Ureter (tissue), 1 donor: ENCODE measurements at regions not wholly inside any gene's neighbourhood (a gene's known extent, or its start where the extent isn't known, plus 50 kb on each side); places are given as distances from the start of the nearest gene placed in this dataset.
"Not testable (repeated sequence)": the region's sequence is repeated elsewhere in the genome, so short reads cannot be mapped to it uniquely, and the experiment has no call there.

Experiments
- DNase-seq: peaks from one replicate; pipeline ENCODE4 v3.0.0-alpha.2; 2020; ENCODE audit warnings: low spot score
- donor health status: DM: yes; HTN: yes; CAD: no.

- no peak for DNase-seq
Measured at GRCh38 chr5:19044311-19044710, 943.7 kb downstream of the CDH18 start.

DNA sequence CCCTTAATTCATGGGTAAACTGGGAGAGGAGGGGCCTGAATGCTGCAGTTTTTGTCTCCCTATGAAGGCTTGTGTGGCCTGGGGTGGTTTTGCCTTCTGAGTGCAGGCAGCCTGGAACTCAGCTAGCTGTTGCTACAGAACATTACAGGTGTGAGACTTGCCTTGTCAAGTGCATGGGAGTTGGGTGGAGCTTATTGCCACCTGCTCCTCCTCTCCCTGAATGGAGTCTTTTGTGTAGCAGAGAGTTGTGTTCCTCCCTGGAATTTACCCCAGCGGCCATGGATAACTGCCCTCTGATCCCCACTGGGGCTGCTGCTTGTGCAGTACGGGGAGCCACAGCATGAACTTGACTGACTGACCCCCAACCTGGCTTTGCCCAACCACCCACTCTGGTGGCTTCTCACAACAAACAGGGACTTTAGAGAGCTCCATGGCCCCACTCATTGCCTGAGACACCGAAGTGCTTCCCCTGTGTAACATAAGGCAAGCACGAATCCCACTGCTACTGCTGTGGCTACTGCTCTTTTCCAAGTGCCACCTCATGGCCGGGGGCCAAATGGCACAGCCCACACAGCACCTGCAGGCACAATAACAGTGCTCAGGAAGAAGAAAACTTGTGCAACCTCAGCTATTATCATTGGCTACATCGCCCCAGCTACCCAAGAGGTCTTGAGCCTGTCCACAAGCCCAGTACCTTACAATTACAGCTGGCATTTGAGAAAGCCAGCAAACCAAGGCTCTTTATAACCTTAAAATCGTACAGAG is 942.9 kb downstream of the CDH18 start:
- DNase-seq = no peak

DNA sequence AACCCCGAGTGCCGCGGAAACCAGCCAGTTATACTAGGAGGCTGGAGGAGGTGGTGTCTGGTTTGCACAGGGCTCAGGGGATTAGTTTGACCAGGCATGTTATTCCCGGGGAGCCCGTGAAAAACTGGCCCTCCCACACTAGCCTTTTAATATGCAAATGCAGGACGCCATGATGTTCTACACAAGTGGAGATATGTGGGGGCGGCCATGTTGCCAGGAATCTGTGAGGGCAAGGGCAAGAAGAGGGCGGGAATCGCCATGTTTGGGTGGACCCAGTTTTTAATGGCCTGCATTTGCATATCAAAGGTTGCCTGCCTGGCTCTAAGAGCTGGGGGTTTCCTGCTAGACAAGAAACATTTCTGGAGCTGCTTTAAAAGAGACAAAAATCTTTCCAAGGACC is 940.7 kb downstream of the CDH18 start:
- no peak for DNase-seq

DNA sequence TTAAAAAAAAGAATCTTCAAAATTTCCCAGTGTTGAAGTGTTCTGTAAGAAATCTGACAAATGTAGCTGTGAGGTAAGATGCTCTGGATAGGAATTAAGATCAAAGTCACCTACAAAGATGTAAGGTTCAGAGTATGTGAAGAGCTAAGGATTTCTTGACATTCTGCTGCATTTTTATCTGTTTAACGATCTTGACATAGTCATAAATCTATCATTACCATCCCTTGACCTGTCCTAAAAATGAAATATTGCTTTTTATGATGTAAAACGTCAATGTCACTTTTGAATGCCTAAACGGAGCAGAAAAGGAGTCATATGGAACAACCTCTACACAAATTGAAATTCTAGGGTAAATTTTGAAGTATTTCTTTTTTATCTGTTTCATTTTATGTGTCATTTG is 939.3 kb downstream of the CDH18 start:
- DNase-seq = no peak

DNA sequence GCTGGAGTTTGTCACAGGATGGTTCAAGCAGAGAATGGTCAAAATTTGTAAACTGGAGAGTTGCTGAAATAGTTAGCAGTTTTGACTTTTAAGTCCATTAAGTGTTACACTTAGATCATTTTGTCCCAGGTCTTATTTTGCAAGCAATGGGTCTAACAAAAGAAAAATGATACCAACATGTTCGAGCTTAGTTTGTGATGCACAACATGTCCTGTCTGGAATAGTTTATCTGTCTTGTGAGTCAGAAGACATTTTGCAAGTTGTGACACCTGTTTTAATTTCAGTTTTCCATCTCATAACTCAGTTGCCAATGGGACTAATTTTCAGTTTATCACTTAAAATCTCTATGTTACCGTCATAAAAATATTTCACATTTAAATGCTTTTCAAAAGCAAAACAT is 929.8 kb downstream of the CDH18 start:
- DNase-seq = no peak

- no peak for DNase-seq
Measured at GRCh38 chr5:19064094-19064493, 923.9 kb downstream of the CDH18 start.

- no peak for DNase-seq
Measured at GRCh38 chr5:19067741-19068140, 920.3 kb downstream of the CDH18 start.

DNA sequence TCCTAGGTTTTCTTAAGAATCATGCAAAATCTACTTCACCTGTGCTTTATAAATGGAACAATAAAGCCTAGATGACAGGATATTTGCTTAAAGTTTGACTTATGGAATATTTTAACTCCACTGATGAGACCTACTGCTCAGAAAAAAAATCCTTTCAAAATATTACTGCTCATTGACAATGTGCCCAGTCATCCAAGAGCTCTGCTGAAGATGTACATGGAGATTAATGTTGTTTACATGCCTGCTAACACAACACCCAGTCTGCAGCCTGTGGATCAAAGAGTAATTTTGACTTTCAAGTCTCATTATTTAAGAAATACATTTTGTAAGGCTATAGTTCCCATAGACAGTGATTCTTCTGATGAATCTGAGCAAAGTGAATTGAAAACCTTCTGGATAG is 889.6 kb downstream of the CDH18 start:
- no peak for DNase-seq

DNA sequence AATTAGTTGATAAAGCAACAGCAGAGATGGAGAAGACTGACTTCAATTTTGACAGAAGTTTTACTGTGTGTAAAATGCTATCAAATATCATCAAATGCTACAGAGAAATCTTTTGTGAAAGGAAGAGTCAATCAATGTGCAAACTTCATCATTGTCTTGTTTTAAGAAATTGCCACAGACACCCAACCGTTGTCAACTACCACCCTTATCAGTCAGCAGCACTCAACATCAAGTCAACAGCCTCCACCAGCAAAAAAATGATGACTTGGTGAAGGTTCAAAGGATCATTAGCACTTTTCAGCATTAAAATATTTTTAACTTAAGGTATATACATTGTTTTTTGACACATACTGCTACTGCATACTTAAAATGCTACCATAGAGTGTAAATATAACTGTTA is 888.8 kb downstream of the CDH18 start:
- no peak for DNase-seq

DNA sequence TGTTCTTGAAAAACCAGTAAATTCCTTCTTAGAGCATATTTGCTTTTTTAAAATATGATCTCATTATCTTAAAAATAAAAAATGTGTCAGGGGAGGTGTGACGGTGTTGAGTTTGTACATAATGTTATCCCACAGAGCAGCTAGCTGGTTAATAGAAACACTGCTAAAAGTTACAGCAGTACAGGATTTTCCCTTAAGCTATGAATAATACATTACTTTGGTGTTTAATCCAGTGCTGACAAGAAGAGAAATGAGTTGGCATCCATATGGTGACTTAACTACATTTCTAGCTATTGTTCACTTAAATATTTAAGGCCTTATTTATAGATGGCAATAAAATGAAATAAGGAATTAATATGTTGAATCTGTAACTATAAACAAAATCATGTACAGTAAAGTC is 883.1 kb downstream of the CDH18 start:
- no peak for DNase-seq

DNA sequence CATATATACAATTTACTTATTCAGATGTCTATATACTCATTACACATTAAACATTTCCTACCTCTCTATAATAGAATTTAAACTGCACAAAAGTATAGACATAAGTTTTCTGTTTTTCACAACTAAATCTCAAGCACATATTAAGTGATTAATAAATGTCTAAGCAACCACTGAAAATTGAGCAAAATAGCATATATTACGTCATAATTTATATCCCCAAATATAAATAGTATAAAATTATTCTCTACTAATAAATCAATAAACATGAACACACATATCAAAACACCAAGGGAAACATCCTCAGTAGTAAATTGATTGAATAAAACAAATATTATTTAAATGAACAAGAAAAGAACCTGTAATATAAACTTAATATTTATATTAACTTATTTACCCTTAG is 865.1 kb downstream of the CDH18 start:
- DNase-seq = no peak

DNA sequence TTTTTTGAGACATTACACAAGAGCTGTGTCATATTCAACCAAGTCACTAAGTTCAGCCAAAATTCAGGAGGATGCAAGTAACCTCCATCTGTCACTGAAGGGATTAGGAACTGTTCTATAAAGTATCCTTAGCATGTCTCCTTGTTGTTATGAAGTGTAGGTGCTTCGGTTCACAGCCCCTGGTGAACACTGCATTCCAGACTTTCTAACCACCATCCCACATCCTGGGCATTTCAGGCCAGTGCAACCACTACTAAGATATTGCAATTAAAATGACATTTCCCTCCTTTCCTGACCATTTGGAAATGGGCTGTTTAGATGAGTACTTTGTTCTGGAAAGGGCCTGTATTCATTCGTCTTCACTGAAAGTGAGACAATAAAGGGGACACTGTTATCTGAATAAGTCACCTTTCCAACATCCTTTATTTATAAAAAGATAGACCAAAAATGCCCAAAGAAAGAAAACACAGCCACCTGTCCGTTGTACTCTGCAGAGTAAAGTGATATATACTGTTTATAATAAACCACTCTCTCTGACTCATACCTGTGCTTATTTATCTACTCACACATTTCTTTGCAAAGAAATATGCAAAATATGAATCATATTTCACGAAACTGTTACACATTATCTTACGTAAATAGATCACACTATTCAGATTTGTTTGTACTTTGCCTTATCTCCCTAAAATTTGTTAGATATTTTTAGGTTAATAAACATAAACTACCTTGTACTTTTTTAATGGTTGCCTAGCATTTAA is 861.9 kb downstream of the CDH18 start:
- no peak for DNase-seq

DNA sequence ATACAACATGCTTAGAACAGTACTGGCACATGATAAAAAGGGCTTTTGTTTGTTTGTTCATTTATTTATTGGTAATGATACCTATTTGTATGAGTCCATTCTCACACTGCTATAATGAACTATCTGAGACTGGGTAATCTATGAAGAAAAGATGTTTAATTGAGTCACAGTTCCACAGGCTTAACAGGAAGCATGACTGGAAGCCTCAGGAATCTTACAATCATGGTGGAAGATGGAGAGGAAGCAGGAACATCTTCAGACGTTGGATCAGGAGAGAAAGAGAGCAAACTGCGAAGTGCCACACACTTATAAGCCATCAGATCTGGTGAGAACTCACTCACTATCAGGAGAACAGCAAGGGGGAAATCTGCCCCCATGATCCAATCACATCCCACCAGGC is 847.7 kb downstream of the CDH18 start:
- no peak for DNase-seq

DNA sequence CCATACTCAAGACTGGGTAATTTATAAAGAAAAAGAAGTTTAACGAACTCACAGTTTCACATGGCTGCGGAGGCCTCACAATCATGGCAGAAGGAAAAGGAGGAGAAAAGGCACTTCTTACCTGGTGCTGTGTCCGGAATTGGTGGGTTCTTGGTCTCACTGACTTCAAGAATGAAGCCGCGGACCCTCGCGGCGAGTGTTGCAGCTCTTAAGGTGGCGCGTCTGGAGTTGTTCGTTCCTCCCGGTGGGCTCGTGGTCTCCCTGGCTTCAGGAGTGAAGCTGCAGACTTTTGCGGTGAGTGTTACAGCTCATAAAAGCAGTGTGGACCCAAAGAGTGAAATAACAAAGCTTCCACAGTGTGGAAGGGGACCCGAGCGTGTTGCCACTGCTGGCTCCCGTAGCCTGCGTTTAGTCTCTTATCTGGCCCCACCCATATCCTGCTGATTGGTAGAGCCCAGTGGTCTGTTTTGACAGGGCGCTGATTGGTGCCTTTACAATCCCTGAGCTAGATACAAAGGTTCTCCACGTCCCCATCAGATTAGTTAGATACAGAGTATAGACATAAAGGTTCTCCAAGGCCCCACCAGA is 846.0 kb downstream of the CDH18 start:
- DNase-seq = not testable (repeated sequence)

- not testable (repeated sequence) for DNase-seq
Measured at GRCh38 chr5:19142713-19143414, 845.1 kb downstream of the CDH18 start.

DNA sequence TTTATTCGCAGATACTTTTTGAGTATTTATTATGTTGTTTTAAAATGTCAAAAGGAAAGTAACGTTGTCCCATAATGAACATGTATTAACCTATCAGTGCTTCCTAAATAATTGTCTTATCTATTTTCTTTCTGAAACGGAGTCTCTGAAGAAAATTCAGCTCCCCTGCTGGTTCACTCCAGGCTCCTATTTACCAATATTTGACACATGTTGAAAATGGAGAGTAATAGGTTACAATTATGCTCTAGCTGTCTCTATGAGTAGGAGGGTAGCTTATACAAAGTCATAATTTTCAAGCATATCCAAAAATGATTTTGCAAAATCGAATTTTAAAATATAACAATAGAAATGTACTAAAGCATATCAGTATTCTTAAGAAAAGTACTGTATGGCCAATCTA is 844.1 kb downstream of the CDH18 start:
- DNase-seq = no peak

DNA sequence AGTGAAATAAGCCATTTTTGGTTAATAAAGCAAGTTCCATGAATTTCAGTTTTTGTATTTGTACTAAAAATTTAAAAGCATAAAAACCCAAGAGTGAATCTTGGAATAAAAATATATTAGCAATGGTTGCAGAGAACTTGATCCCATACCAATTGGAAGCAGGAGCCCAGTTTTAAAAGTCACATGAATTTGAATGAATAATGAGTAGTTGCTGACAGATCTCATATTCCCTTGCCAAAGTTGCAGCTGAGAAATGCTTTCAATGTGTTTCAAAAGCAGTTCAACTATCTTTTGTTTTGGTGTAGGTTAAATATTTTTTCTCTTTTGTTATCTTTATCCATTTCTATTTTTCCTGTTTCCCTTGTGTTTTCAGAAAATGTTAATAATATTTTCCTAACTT is 818.6 kb downstream of the CDH18 start:
- no peak for DNase-seq

DNA sequence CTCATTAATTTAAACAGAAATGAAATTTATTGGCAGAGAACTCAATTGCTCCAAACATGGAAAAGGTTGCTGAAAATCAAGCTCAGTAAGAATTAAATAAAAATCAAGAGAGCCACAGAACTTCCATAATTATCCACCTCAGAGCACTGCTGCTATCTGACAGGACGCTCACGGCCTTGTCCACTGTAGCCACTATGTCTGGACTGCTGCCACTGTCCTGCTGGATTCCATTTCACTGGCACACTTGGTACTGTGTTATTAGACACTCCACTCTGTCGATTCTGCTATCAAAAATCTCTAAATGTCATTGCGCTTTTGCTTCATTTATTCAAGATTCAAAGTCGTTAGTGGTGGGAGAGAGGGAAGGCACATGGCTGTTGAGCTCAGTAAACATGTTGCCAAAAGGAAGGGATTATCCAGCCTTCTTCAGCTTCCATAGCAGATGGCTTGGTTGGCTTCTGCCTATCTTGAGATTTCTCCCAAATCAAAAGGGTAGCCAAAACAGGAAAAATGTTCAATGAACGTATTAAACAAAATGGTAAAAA is 815.0 kb downstream of the CDH18 start:
- DNase-seq = no peak

DNA sequence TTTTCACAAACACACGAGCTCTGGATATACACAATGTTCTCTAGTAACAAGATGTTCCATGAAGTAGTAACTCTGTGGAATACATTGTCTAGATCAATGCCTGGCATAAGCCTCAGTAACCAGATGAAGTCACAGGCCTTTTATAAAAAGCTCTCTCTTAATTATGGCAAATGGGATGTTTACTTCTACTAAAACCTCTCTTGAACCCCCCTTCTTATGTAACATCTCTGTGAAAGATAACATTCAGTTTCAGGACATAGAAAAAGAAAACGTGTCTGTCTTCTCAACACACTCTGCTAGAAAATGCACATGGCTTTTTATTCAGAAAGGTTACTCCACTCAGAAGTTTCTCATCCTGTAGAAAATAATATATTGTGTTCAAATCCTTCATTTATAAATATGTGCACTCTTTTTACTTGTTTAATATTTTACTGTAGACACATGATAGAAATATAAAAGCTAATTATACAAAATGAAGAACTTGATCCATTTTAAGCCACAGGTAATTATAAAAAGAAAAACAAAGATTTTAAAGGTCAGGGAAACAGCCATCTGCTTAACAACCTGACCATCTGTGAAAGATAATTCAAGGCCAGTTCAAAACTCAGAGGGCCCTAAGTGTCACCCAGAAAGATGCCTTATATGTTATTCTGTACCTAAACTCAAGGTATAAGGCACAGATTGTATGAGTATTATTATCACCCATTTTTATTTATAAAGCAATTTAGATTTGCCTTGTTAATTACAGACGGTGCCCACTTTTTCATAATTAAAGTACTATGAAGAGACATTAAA is 812.0 kb downstream of the CDH18 start:
- DNase-seq = no peak

DNA sequence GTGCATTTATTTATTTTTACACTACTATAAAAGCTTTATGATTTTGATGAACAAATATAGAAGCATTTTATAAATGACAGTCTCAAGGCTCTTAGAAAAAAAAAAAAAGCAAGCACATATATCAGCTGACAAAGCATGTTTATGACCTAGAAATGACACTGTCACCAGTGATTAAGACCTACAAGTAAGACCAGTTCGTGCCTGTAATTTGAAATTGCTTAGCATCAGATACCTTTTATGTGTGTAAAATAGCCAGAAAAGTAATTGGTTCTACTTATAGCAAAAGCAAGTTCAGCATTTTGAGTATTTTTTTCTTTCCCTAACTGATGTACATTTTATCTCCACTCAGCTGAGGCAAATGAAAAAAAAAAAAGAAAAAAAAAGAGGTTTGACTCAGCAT is 808.4 kb downstream of the CDH18 start:
- no peak for DNase-seq

DNA sequence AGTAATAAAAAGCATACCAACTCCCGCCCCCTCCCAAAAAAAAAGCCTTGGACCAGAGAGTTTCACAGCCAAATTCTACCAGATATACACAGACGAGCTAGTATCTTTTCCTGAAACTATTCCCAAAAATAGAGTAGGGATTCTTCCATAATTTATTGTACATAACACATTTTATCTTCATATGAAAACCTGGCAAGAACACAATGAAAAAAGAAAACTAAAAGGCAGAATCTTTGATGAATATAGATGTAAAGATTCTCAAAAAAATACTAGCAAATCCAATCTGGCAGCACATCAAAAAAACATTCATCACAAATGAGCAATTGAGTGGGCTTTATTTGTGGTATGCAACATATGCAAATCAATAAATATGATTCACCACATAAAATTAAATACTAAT is 798.8 kb downstream of the CDH18 start:
- DNase-seq = no peak
